SJCRH30 (cell line): ENCODE measurements at regions not wholly inside any gene's neighbourhood (a gene's known extent, or its start where the extent isn't known, plus 50 kb on each side); places are given as distances from the start of the nearest gene placed in this dataset.

Experiments used
- DNase-seq, 2 experiments: peaks; one replicate each; pipeline ENCODE4 v3.0.0-alpha.2; 2015 to 2020
- H3K27ac ChIP-seq: fragments of 250-450 bp; sonication (Bioruptor Pico); 2 replicates; pipeline ENCODE4 v1.5.1; 2020; ENCODE audit warnings: mild to moderate bottlenecking, moderate library complexity
- H3K27me3 ChIP-seq: fragments of 250-450 bp; sonication (Bioruptor Pico); 2 replicates; pipeline ENCODE4 v1.5.1; 2020; ENCODE audit warnings: mild to moderate bottlenecking, moderate library complexity
- H3K36me3 ChIP-seq: fragments of 250-450 bp; sonication (Bioruptor Pico); 2 replicates; pipeline ENCODE4 v1.5.1; 2020; ENCODE audit warnings: mild to moderate bottlenecking, moderate library complexity
- H3K4me1 ChIP-seq: fragments of 250-450 bp; sonication (Bioruptor Pico); 2 replicates; pipeline ENCODE4 v1.5.1; 2020; ENCODE audit warnings: mild to moderate bottlenecking, moderate library complexity
- H3K4me3 ChIP-seq: fragments of 250-450 bp; sonication (Bioruptor Pico); 2 replicates; pipeline ENCODE4 v1.5.1; 2020; ENCODE audit warnings: mild to moderate bottlenecking, moderate library complexity
- H3K9me3 ChIP-seq: fragments of 250-450 bp; sonication (Bioruptor Pico); replicated peaks from 2 replicates; pipeline ENCODE4 v1.5.1; 2020; ENCODE audit warnings: mild to moderate bottlenecking, moderate library complexity

DNA sequence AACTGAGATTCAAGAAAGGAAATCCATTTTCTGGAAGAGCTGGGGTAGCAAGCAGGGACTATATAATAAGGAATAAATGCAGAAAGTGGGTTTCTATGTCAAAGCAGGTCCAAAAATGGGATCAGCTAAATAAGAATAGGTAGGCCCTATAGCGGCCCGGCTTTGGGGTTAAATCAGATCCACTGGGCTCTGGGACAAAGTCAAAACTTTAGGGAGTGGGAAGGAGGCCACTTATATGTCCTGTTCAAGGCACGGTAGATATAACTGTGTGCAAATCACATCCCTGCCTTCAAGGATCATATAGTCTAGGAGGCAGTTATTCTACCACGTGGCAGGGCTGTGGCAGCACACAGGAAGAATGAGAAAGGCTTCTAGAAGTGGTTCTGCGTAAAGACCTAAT is 191.4 kb upstream of the CDYL start:
- Histone ChIP-seq H3K36me3 (no peaks in the 10 kb centered on the region), H3K4me3 (no peak overlapping the region), H3K4me1 (no peaks in the 10 kb centered on the region), H3K27me3 (no peaks in the 10 kb centered on the region), H3K9me3 (no peaks in the 10 kb centered on the region), H3K27ac (no peak overlapping the region)
- DNase-seq, result no peak

DNA sequence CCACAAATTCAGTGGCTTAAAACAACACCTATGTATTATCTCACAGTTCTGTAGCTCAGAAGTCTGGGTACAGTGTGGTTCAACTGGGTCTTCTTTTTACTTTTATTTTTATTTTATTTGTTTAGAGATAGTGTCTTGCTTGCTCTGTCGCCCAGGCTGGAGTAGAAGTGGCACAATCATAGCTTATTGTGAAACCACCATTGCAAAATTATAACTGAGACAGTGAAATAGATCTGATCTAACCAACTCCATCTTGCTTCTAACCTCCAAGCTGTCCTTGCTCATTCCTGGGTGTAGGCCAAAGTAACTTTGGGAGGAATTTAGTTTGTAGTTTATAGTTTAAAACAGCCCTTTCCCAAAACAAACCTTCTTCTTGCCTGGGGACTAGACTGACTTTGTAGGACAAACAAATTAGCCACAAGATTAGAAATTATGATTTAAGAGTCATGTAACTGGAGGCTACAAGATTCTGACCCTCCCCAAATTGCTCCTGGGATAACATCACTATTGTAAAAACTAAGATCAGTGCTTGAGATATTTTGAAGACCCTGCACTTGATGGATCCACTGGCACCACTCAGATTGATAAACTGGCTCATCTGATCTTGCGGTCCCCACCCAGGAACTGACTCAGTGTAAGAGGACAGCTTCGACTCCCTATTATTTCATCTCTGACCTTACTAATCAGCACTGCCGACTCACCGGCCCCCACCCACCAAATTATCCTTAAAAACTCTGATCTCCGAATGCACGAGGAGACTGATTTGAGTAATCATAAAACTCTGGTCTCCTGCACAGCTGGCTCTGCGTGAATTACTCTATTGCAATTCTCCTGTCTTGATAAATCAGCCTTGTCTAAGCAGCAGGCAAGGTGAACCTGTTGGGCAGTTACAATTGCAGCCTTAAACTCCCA is 193.4 kb upstream of the CDYL start:
- Histone ChIP-seq H3K9me3 (no peaks in the 10 kb centered on the region), H3K27me3 (no peaks in the 10 kb centered on the region), H3K4me1 (no peaks in the 10 kb centered on the region), H3K27ac (no peak overlapping the region), H3K36me3 (no peaks in the 10 kb centered on the region), H3K4me3 (no peak overlapping the region)
- no peak for DNase-seq

- Histone ChIP-seq H3K27me3 (no peaks in the 10 kb centered on the region), H3K9me3 (no peaks in the 10 kb centered on the region), H3K4me3 (no peak overlapping the region), H3K27ac (no peak overlapping the region), H3K4me1 (no peaks in the 10 kb centered on the region), H3K36me3 (no peaks in the 10 kb centered on the region)
- DNase-seq, result peak in 1 of 2 experiments; percentile 13
Observed at GRCh38 chr6:4581468-4582385, 194.5 kb upstream of the CDYL start.

DNA sequence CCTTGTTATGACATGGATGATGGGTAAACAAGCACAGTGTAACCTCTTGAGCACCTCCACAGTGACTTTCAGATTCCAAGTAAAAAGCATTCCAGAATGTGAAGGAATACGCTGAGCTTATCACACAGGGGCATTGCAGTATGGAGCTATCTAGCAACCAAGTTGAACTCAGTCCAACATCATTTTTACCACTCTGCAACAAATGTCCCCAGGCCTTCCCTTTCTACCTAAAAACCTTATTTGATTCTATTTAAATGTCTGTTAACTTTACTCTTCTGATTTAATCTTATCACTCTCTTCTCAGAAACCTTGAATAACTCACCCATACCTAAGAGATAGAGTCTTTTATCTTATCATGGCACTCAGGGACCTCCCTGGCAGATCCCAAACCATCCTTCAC is 195.8 kb upstream of the CDYL start:
- H3K36me3 ChIP-seq, result no peaks in the 10 kb centered on the region
- no peaks in the 10 kb centered on the region for H3K4me1 ChIP-seq
- no peak overlapping the region for H3K4me3 ChIP-seq
- no peak for DNase-seq
- no peaks in the 10 kb centered on the region for H3K9me3 ChIP-seq
- no peak overlapping the region for H3K27ac ChIP-seq
- H3K27me3 ChIP-seq, result no peaks in the 10 kb centered on the region

DNA sequence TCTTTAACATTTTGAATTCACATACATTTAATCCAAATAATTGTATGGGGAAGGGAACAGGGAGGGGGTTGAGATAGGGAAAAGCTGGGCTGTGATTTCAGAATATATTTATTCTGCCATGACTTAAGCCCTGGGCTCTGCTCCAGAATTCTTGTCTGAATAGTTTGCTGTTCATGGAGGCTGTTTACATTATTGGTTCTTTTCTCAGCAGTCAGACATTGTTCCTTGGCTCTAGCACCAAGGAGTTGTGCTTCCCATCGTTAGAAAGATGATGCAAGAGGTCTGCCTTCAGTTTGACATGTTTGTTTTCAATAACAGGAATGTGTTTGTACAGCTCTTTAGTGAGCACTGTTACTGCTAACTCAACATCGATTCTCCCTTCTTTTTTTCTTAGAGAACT is 198.8 kb upstream of the CDYL start:
- Histone ChIP-seq H3K9me3 (no peaks in the 10 kb centered on the region), H3K27ac (no peak overlapping the region), H3K4me1 (no peaks in the 10 kb centered on the region), H3K36me3 (no peaks in the 10 kb centered on the region), H3K4me3 (no peak overlapping the region), H3K27me3 (no peaks in the 10 kb centered on the region)
- no peak for DNase-seq

DNA sequence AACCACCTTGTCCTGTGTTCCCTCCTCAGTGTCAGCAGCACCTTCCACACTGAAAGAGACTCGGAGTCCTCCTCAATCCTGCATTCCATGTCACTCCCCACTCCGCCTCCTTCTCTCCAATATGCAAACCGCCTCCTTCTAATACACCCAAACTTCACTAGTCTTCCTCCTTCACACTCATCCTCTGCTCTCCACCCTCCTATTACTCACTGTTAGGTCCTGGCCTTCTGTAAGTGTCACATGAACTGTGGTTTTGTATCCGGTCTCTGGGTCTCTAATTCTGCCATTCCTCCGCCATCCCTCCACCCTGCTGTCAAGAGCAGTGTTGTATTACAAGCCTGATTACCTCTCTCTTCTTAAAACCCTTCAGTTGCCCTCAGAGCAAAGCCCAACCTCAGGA is 200.5 kb upstream of the CDYL start:
- Histone ChIP-seq H3K4me1 (no peaks in the 10 kb centered on the region), H3K27me3 (no peaks in the 10 kb centered on the region), H3K36me3 (no peaks in the 10 kb centered on the region), H3K4me3 (no peak overlapping the region), H3K27ac (no peak overlapping the region), H3K9me3 (no peaks in the 10 kb centered on the region)
- DNase-seq, result no peak

DNA sequence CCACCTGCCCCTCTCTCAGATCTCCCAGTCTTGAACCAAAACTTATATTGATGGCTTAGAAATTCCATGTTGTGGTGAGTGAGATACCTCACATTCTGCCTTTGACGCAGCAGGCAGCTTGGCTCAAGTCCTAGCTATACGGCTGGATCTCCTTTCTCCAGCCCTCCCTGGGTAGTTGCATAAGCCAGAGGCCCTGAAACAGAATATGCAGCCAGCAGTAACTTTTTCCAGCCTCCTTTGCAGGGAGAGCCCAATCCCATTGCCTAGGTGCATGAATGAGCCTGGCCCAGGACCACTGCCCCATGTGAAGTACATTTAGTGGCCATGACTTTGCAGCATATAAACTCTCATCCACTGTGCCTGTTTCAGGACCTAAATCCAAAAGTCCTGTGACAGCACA is 202.2 kb upstream of the CDYL start:
- DNase-seq, result peak in 1 of 2 experiments; percentile 39
- no peaks in the 10 kb centered on the region for H3K4me1 ChIP-seq
- H3K27ac ChIP-seq, result no peak overlapping the region

DNA sequence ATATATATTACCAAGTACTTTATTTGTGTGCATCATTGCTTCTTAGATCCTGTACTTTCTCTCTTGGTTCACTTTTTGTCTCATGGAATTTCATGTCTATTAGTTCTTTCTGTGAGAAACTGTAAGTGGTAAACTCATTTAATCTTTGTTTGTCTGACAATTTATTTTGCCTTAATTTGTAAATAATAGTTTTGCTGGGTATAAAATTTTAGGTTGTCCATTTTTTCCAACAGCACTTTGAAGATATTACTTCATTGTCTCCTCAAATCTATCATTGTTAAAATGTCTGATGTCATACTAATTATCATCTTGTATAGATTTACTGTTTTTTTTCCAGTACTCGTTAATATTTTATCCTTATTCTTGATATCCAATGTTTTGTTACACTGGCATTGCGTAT is 205.2 kb upstream of the CDYL start:
- DNase-seq, result no peak

More for the DNA sequence above, 202.2 kb upstream of the CDYL start:
- Histone ChIP-seq H3K4me3 (no peak overlapping the region), H3K36me3 (no peaks in the 10 kb centered on the region), H3K9me3 (no peaks in the 10 kb centered on the region), H3K27me3 (no peaks in the 10 kb centered on the region)

DNA sequence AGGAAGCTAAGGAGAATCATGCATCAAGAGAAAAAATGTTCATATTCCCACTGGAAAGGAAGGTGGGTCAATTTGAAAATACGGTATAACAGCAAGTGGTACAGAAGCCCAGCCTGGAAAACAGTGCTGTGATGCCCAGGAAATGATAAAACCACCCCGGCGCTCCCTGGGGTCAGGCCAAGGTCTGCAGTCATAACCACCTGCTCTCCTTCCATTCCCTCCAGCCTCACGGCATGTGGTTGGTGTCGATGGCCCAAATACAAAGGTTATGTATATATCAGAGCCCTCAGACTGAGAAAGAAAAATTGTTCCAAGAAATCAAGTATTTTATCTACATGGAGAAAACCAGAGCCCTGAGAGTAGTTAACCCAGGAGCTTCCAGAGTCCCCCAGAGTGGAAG is 208.1 kb upstream of the CDYL start:
- H3K27me3 ChIP-seq, result no peaks in the 10 kb centered on the region
- H3K4me1 ChIP-seq, result 0 out of 2 replicates have a peak, but pooled peaks cover 2% of the 10 kb centered on the region
- peak; percentile 6 to 31 for DNase-seq

More for the DNA sequence above, 205.2 kb upstream of the CDYL start:
- no peaks in the 10 kb centered on the region for H3K27me3 ChIP-seq
- 0 out of 2 replicates have a peak, but pooled peaks cover 2% of the 10 kb centered on the region for H3K4me1 ChIP-seq
- H3K36me3 ChIP-seq, result no peaks in the 10 kb centered on the region
- H3K27ac ChIP-seq, result no peak overlapping the region
- H3K9me3 ChIP-seq, result no peaks in the 10 kb centered on the region
- H3K4me3 ChIP-seq, result no peak overlapping the region

GRCh38 chr6:4567141-4567540 is 209.1 kb upstream of the CDYL start:
- Histone ChIP-seq H3K4me1 (0 out of 2 replicates have a peak, but pooled peaks cover 2% of the 10 kb centered on the region), H3K36me3 (no peaks in the 10 kb centered on the region), H3K9me3 (no peaks in the 10 kb centered on the region), H3K4me3 (no peak overlapping the region), H3K27me3 (no peaks in the 10 kb centered on the region), H3K27ac (no peak overlapping the region)
- no peak for DNase-seq

More for the DNA sequence above, 208.1 kb upstream of the CDYL start:
- Histone ChIP-seq H3K9me3 (no peaks in the 10 kb centered on the region), H3K4me3 (no peak overlapping the region), H3K27ac (no peak overlapping the region), H3K36me3 (no peaks in the 10 kb centered on the region)

- Histone ChIP-seq H3K4me3 (no peak overlapping the region), H3K9me3 (no peaks in the 10 kb centered on the region), H3K27me3 (no peaks in the 10 kb centered on the region), H3K4me1 (0 out of 2 replicates have a peak, but pooled peaks cover 2% of the 10 kb centered on the region), H3K27ac (no peak overlapping the region), H3K36me3 (no peaks in the 10 kb centered on the region)
- no peak for DNase-seq
Observed at GRCh38 chr6:4565301-4566250, 210.6 kb upstream of the CDYL start.

DNA sequence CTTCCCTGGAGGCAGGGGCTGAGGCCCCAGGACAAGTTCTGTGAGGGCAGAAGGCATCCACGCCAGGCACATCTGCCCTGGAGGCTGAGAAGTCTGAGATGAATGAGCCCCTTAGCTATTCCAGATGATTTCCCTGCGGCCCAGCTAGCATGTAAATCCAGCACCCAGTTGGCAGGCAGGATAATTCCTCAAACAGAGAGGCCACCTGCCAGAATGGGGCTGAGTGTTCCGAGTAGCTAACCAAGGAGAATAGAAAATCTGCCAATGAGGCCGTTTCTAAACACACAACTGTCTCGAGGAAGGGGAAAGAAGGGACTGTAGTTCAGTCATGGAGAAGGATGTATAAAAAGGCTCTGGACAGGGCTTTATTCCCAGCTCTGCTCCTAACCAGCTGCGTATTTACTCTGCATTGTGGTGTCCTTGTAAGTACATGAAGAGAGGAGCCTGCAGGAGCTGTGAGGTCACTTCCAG is 211.4 kb upstream of the CDYL start:
- H3K9me3 ChIP-seq, result no peaks in the 10 kb centered on the region
- DNase-seq, result peak; percentile 13 to 50
- no peaks in the 10 kb centered on the region for H3K27me3 ChIP-seq
- H3K27ac ChIP-seq, result no peak overlapping the region
- 0 out of 2 replicates have a peak, but pooled peaks cover 2% of the 10 kb centered on the region for H3K4me1 ChIP-seq
- H3K36me3 ChIP-seq, result no peaks in the 10 kb centered on the region
- no peak overlapping the region for H3K4me3 ChIP-seq

DNA sequence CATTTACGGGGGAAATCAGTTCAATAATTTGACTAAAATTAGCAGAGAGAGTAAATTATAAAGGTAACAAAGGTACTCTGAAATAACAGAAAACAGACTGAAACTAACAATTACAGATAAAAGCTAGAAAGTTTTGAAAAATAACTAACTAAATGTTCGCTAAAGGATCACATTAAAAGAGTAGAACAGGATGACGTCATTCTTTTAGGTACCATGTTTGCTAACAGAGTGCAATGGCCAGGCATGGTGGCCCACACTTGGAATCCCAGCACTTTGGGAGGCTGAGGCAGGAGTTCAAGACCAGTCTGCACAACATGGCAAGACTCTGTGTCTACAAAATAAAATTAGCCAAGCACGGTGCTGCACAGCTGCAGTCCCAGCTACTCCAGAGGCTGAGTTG is 212.3 kb upstream of the CDYL start:
- H3K9me3 ChIP-seq, result no peaks in the 10 kb centered on the region
- no peak for DNase-seq
- no peaks in the 10 kb centered on the region for H3K27me3 ChIP-seq

DNA sequence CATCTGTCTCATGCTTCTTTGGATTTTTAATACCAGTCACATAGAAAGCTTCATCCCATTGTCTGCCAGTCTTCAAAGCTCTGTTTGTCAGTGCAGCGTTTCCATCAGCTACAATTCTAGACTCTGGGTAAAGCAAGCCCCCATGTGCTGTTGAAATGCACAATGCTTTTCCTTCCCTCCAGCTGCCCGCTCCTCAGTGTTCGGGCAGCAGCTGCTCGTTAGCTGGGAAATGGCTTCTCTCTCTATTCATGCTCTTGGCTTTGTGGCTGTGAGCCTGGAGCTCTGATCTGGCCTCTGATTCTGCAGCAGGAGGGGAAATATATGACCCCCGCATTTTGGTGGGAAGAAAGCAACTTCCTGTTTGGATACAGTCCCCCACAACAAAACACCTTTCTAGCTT is 213.0 kb upstream of the CDYL start:
- Histone ChIP-seq H3K36me3 (no peaks in the 10 kb centered on the region), H3K27ac (no peak overlapping the region), H3K27me3 (no peaks in the 10 kb centered on the region), H3K9me3 (no peaks in the 10 kb centered on the region), H3K4me3 (no peak overlapping the region), H3K4me1 (0 out of 2 replicates have a peak, but pooled peaks cover 2% of the 10 kb centered on the region)
- peak in 1 of 2 experiments; percentile 16 for DNase-seq

More for the DNA sequence above, 212.3 kb upstream of the CDYL start:
- H3K36me3 ChIP-seq, result no peaks in the 10 kb centered on the region
- H3K4me3 ChIP-seq, result no peak overlapping the region
- 0 out of 2 replicates have a peak, but pooled peaks cover 2% of the 10 kb centered on the region for H3K4me1 ChIP-seq
- no peak overlapping the region for H3K27ac ChIP-seq
